H9 (cell line): ENCODE measurements at regions not wholly inside any gene's neighbourhood (a gene's known extent, or its start where the extent isn't known, plus 50 kb on each side); places are given as distances from the start of the nearest gene placed in this dataset.

ENCODE experiments used
- DNase-seq: peaks from one replicate; pipeline ENCODE4 v3.0.0-alpha.2; 2017
- H2AFZ ChIP-seq: one replicate; pipeline ENCODE4 v1.6.1; 2013; ENCODE audit warnings: mild to moderate bottlenecking, low read length, control low read depth, moderate library complexity
- H2AK5ac ChIP-seq: 2 replicates; pipeline ENCODE4 v1.6.1; 2013; ENCODE audit warnings: low read length, control low read depth, mixed read lengths; ENCODE audit not compliant: insufficient read length
- H2BK120ac ChIP-seq: one replicate; pipeline ENCODE4 v1.6.1; 2013; ENCODE audit warnings: low read depth, mild to moderate bottlenecking, low read length, control low read depth, inconsistent platforms; ENCODE audit not compliant: poor library complexity, severe bottlenecking
- H2BK12ac ChIP-seq: 2 replicates; pipeline ENCODE4 v1.6.1; 2013; ENCODE audit warnings: low read length, control low read depth, mixed read lengths, low read depth; ENCODE audit not compliant: insufficient read length
- H2BK15ac ChIP-seq: 2 replicates; pipeline ENCODE4 v1.6.1; 2013; ENCODE audit warnings: low read depth, low read length, control low read depth
- H2BK20ac ChIP-seq: one replicate; pipeline ENCODE4 v1.6.1; 2013; ENCODE audit warnings: low read depth, mild to moderate bottlenecking, low read length, control low read depth, inconsistent platforms; ENCODE audit not compliant: poor library complexity, severe bottlenecking
- H2BK5ac ChIP-seq: 2 replicates; pipeline ENCODE4 v1.6.1; 2013; ENCODE audit warnings: low read length, control low read depth, mixed read lengths; ENCODE audit not compliant: insufficient read length
- H3K14ac ChIP-seq: 2 replicates; pipeline ENCODE4 v1.6.1; 2013; ENCODE audit warnings: low read length, control low read depth; ENCODE audit not compliant: insufficient read depth
- H3K18ac ChIP-seq: 2 replicates; pipeline ENCODE4 v1.6.1; 2013; ENCODE audit warnings: low read depth, mild to moderate bottlenecking, mixed read lengths, low read length, control low read depth; ENCODE audit not compliant: insufficient read length
- H3K23ac ChIP-seq: 2 replicates; pipeline ENCODE4 v1.6.1; 2013; ENCODE audit warnings: low read length, control low read depth, mixed read lengths, low read depth; ENCODE audit not compliant: insufficient read length
- H3K23me2 ChIP-seq: 2 replicates; pipeline ENCODE4 v1.6.1; 2013; ENCODE audit warnings: low read depth, mild to moderate bottlenecking, mixed read lengths, low read length, control low read depth; ENCODE audit not compliant: insufficient read length, poor library complexity, severe bottlenecking
- H3K27ac ChIP-seq: 2 replicates; pipeline ENCODE4 v1.5.1; 2013; ENCODE audit warnings: low read length, control low read depth, mixed read lengths, low read depth; ENCODE audit not compliant: insufficient read length
- H3K27me3 ChIP-seq: 2 replicates; pipeline ENCODE4 v1.6.1; 2013; ENCODE audit warnings: low read length, control low read depth, inconsistent platforms; ENCODE audit not compliant: insufficient read depth
- H3K4ac ChIP-seq: 2 replicates; pipeline ENCODE4 v1.6.1; 2013; ENCODE audit warnings: low read depth, mild to moderate bottlenecking, control low read depth, inconsistent platforms, low read length, moderate library complexity
- H3K4me1 ChIP-seq: 2 replicates; pipeline ENCODE4 v1.6.1; 2013; ENCODE audit warnings: low read length, control low read depth, inconsistent platforms; ENCODE audit not compliant: insufficient read depth
- H3K4me2 ChIP-seq: 2 replicates; pipeline ENCODE4 v1.6.1; 2013; ENCODE audit warnings: low read length, control low read depth, mixed read lengths; ENCODE audit not compliant: insufficient read length, insufficient read depth
- H3K56ac ChIP-seq: 2 replicates; pipeline ENCODE4 v1.6.1; 2013; ENCODE audit warnings: low read depth, mild to moderate bottlenecking, mixed read lengths, low read length, control low read depth; ENCODE audit not compliant: insufficient read length
- H3K79me1 ChIP-seq: 2 replicates; pipeline ENCODE4 v1.6.1; 2013; ENCODE audit warnings: low read depth, mild to moderate bottlenecking, moderate library complexity, low read length, control low read depth, inconsistent platforms; ENCODE audit not compliant: insufficient read depth, poor library complexity, severe bottlenecking
- H3K79me2 ChIP-seq: 2 replicates; pipeline ENCODE4 v1.6.1; 2013; ENCODE audit warnings: low read length, control low read depth, inconsistent platforms; ENCODE audit not compliant: insufficient read depth
- H3K9ac ChIP-seq: 2 replicates; pipeline ENCODE4 v1.6.1; 2013; ENCODE audit warnings: low read length, control low read depth, mixed read lengths; ENCODE audit not compliant: insufficient read length; ENCODE audit errors: extremely low read depth
- H3K9me3 ChIP-seq: one replicate; pipeline ENCODE4 v1.6.1; 2013; ENCODE audit warnings: low read depth, low read length, inconsistent platforms; ENCODE audit not compliant: control insufficient read depth
- H3T11ph ChIP-seq: one replicate; pipeline ENCODE4 v1.6.1; 2013; ENCODE audit warnings: mild to moderate bottlenecking, low read length, control low read depth, inconsistent platforms
- H4K20me1 ChIP-seq: one replicate; pipeline ENCODE4 v1.6.1; 2013; ENCODE audit not compliant: control insufficient read depth, insufficient read length, insufficient read depth
- H4K5ac ChIP-seq: 2 replicates; pipeline ENCODE4 v1.6.1; 2013; ENCODE audit warnings: low read depth, mild to moderate bottlenecking, mixed read lengths, low read length, control low read depth; ENCODE audit not compliant: insufficient read length
- H4K8ac ChIP-seq: replicated peaks from 2 replicates; pipeline ENCODE4 v1.6.1; 2013; ENCODE audit warnings: low read length, control low read depth, mixed read lengths, low read depth; ENCODE audit not compliant: insufficient read length
- H4K91ac ChIP-seq: 2 replicates; pipeline ENCODE4 v1.6.1; 2013; ENCODE audit warnings: low read depth, mild to moderate bottlenecking, moderate library complexity, mixed read lengths, low read length, control low read depth; ENCODE audit not compliant: insufficient read length
- H3K27ac Mint-ChIP-seq, 3 experiments: 2 replicates in 2 of 3; 3 replicates in 1 of 3; pipeline ENCODE4 v1.8.0; 2020 to 2021; ENCODE audit warnings: mixed read lengths in 3 of 3, mild to moderate bottlenecking in 1 of 3, moderate library complexity in 1 of 3
- H3K27me3 Mint-ChIP-seq: 2 replicates; pipeline ENCODE4 v1.8.0; 2021; ENCODE audit warnings: low read depth, mild to moderate bottlenecking, moderate library complexity, mixed read lengths
- H3K36me3 Mint-ChIP-seq, 3 experiments: 2 replicates in 2 of 3; 3 replicates in 1 of 3; pipeline ENCODE4 v1.8.0; 2020 to 2021; ENCODE audit warnings: low read depth in 3 of 3, mixed read lengths in 3 of 3; ENCODE audit not compliant: insufficient read depth in 1 of 3
- H3K4me1 Mint-ChIP-seq, 2 experiments: 2 replicates each; pipeline ENCODE4 v1.8.0; 2020; ENCODE audit warnings: mixed read lengths in 2 of 2
- H3K4me3 Mint-ChIP-seq, 2 experiments: 2 replicates in 1 of 2; 3 replicates in 1 of 2; pipeline ENCODE4 v1.8.0; 2020 to 2021; ENCODE audit warnings: mild to moderate bottlenecking in 2 of 2, mixed read lengths in 2 of 2, moderate library complexity in 1 of 2
- H3K9me3 Mint-ChIP-seq, 2 experiments: 2 replicates in 1 of 2; 3 replicates in 1 of 2; pipeline ENCODE4 v1.8.0; 2020; ENCODE audit warnings: mild to moderate bottlenecking in 2 of 2, mixed read lengths in 2 of 2, moderate library complexity in 1 of 2
- CTCF ChIP-seq: fragments of 200-600 bp; sonication (generic); conservative IDR thresholded peaks from 3 replicates; pipeline ENCODE4 v1.8.0; 2021; ENCODE audit warnings: antibody characterized with exemption, mild to moderate bottlenecking
- WGBS: extraction: QIAGEN DNeasy Blood & Tissue Kit; methylation state at CpG from one replicate; pipeline ENCODE4 v1.1.7; 2013; ENCODE audit warnings: missing lambda C conversion rate, low lambda C conversion rate, mixed read lengths; ENCODE audit not compliant: insufficient read length; ENCODE audit errors: extremely low coverage; 5-methylcytosine and 5-hydroxymethylcytosine counted together

GRCh38 chr4:127139788-127140286 lies 492.9 kb upstream of the INTU start:
- H4K20me1 ChIP-seq, result no peaks in the 10 kb centered on the region
- H3K23ac ChIP-seq, result no peak overlapping the region
- H3K79me1 ChIP-seq, result no peaks in the 10 kb centered on the region
- H3K23me2 ChIP-seq, result no peaks in the 10 kb centered on the region
- no peak overlapping the region for H2BK5ac ChIP-seq
- Mint-ChIP-seq H3K4me1 (peaks cover 5% of the 10 kb centered on the region in 2 experiments; a peak in 3 of 4 replicates), H3K27me3 (no peaks in the 10 kb centered on the region), H3K36me3 (no peaks in the 10 kb centered on the region), H3K9me3 (no peaks in the 10 kb centered on the region), H3K4me3 (no peak overlapping the region), H3K27ac (peak overlapping the region in 1 of 3 experiments; percentile 14; a peak in 1 of 7 replicates)
- H3T11ph ChIP-seq, result no peak overlapping the region
- no peaks in the 10 kb centered on the region for H3K79me2 ChIP-seq
- H3K18ac ChIP-seq, result no peak overlapping the region
- no peak for TF ChIP-seq CTCF
- WGBS, result no CpG with 5 or more reads among the region's 6 CpGs
- H2AK5ac ChIP-seq, result no peak overlapping the region
- H2AFZ ChIP-seq, result no peak overlapping the region
- no peak overlapping the region for H2BK12ac ChIP-seq
- H3K4ac ChIP-seq, result no peak overlapping the region
- no peak overlapping the region for H3K27ac ChIP-seq
- H4K8ac ChIP-seq, result no peak overlapping the region
- H3K14ac ChIP-seq, result no peak overlapping the region
- no peaks in the 10 kb centered on the region for H3K9me3 ChIP-seq
- no peaks in the 10 kb centered on the region for H3K27me3 ChIP-seq
- H2BK15ac ChIP-seq, result no peak overlapping the region
- H4K5ac ChIP-seq, result no peak overlapping the region
- no peak for DNase-seq
- H4K91ac ChIP-seq, result no peak overlapping the region
- H3K4me2 ChIP-seq, result no peak overlapping the region
- no peak overlapping the region for H3K56ac ChIP-seq
- H3K4me1 ChIP-seq, result no peaks in the 10 kb centered on the region
- H2BK120ac ChIP-seq, result no peak overlapping the region
- no peak overlapping the region for H3K9ac ChIP-seq
- H2BK20ac ChIP-seq, result no peak overlapping the region
